ENCODE measurements at regions not wholly inside any gene's neighbourhood (a gene's known extent, or its start where the extent isn't known, plus 50 kb on each side); places are given as distances from the start of the nearest gene placed in this dataset.

- DNase-seq: no peak
Observed at GRCh38 chr10:1847361-1847760, 110.0 kb upstream of the ADARB2 start.

- no peak for DNase-seq
Observed at GRCh38 chr10:1846032-1846431, 108.7 kb upstream of the ADARB2 start.

GRCh38 chr10:1841759-1842158, 104.4 kb upstream of the ADARB2 start:
- DNase-seq: no peak

GRCh38 chr10:1829712-1830111, 92.4 kb upstream of the ADARB2 start:
- DNase-seq: no peak

GRCh38 chr10:1824928-1825327, 87.6 kb upstream of the ADARB2 start:
- DNase-seq: no peak

GRCh38 chr10:1814556-1814955, 77.2 kb upstream of the ADARB2 start:
- DNase-seq: no peak

GRCh38 chr10:1809139-1809741, 71.9 kb upstream of the ADARB2 start:
- no peak for DNase-seq

GRCh38 chr10:1807924-1808323, 70.6 kb upstream of the ADARB2 start:
- DNase-seq: no peak

GRCh38 chr10:1807196-1807595, 69.9 kb upstream of the ADARB2 start:
- DNase-seq: no peak

- no peak for DNase-seq
Observed at GRCh38 chr10:1802413-1802812, 65.1 kb upstream of the ADARB2 start.

GRCh38 chr10:1788401-1788800, 51.1 kb upstream of the ADARB2 start:
- DNase-seq: no peak

All from islet precursor cell (in vitro differentiated cells).